ENCODE measurements at regions not wholly inside any gene's neighbourhood (a gene's known extent, or its start where the extent isn't known, plus 50 kb on each side); places are given as distances from the start of the nearest gene placed in this dataset.

GRCh38 chr5:96333391-96333790 lies 99.7 kb downstream of the PCSK1 start:
- no peak overlapping the region for H3K27ac ChIP-seq (ENCODE audit: low read depth, low read length)
- no peak overlapping the region for H2BK5ac ChIP-seq (ENCODE audit: low read depth, low read length)
- H3K4me3 ChIP-seq (ENCODE audit: extremely low read depth in 1 of 4, insufficient read depth in 2 of 4, low read depth in 3 of 4, low read length in 4 of 4) = no peak overlapping the region
- H3K18ac ChIP-seq (ENCODE audit: extremely low read depth, low read length) = no peak overlapping the region
- POLR2A ChIA-PET (ENCODE audit: partially characterized antibody) = no interaction called here
- no peaks in the 10 kb centered on the region; a peak in 1 of 7 replicates for H3K4me1 ChIP-seq (replicated peaks in 1 of 4; ENCODE audit: control insufficient read depth in 3 of 4, insufficient read depth in 4 of 4, low read length in 3 of 4)
- H3K36me3 ChIP-seq (ENCODE audit: control insufficient read depth in 2 of 4, insufficient read depth in 4 of 4, low read length in 3 of 4) = no peaks in the 10 kb centered on the region
- H3K9me3 ChIP-seq (ENCODE audit: insufficient read depth in 2 of 2, low read depth in 1 of 2, low read length in 1 of 2) = no peaks in the 10 kb centered on the region
- no peak overlapping the region for H3K4ac ChIP-seq (replicated peaks; ENCODE audit: insufficient read length, low read depth, low read length)
- no peak overlapping the region for H3K9ac ChIP-seq (replicated peaks in 1 of 4; ENCODE audit: extremely low read depth in 1 of 4, low read depth in 3 of 4, low read length in 3 of 4)
- no peak overlapping the region for H3K23ac ChIP-seq (ENCODE audit: insufficient read length)
- FAIRE-seq = no peak
- no peaks in the 10 kb centered on the region for H4K20me1 ChIP-seq (replicated peaks in 1 of 2; ENCODE audit: control insufficient read depth in 1 of 2, insufficient read depth in 2 of 2, low read length in 2 of 2)
- no peak overlapping the region for H2AK5ac ChIP-seq (ENCODE audit: low read depth, low read length)
- no peaks in the 10 kb centered on the region for H3K79me2 ChIP-seq (ENCODE audit: control insufficient read depth in 1 of 2, insufficient read depth in 2 of 2, low read length in 2 of 2)
- no peak overlapping the region for H2BK120ac ChIP-seq (replicated peaks; ENCODE audit: low read depth, low read length)
- no peaks in the 10 kb centered on the region for H3K79me1 ChIP-seq (ENCODE audit: low read depth, low read length)
- H3K4me2 ChIP-seq (ENCODE audit: insufficient read depth in 1 of 2, low read depth in 2 of 2, low read length in 2 of 2) = no peak overlapping the region
- H4K8ac ChIP-seq (ENCODE audit: extremely low read depth, insufficient read depth, low read length) = no peak overlapping the region
- H3K56ac ChIP-seq (replicated peaks; ENCODE audit: insufficient read length, low read depth, low read length) = no peak overlapping the region
- H3K27me3 ChIP-seq (replicated peaks in 1 of 4; ENCODE audit: control insufficient read depth in 3 of 4, extremely low read depth in 1 of 4, insufficient read depth in 3 of 4, low read length in 3 of 4) = no peaks in the 10 kb centered on the region
- no peak for DNase-seq (ENCODE audit: low read depth in 1 of 2, low spot score in 2 of 2)
- no peak overlapping the region for H4K5ac ChIP-seq (ENCODE audit: insufficient read length, low read depth, low read length)
- 87% methylated on average over 4 of the region's 4 CpGs; no CpG with 5 or more reads in 1 of the 2 experiments for WGBS, 2 experiments (ENCODE audit: extremely low coverage in 1 of 2, insufficient coverage in 1 of 2, insufficient read length in 1 of 2, insufficient replicate concordance in 2 of 2, low coverage in 1 of 2, low lambda C conversion rate in 2 of 2, missing lambda C conversion rate in 1 of 2)
- H2BK12ac ChIP-seq (ENCODE audit: low read depth, low read length) = no peak overlapping the region
- 0 out of 2 replicates have a peak overlapping the region, but pooled peaks have one; percentile 31 for H2AFZ ChIP-seq (ENCODE audit: low read length)
- CTCF ChIA-PET (ENCODE audit: partially characterized antibody) = interaction anchor here (0.6 to 1.4 kb wide), 8 partner anchors 9 to 443 kb away, joined by 3 to 6 read pairs (median 3); no protein-coding TSS in a partner anchor
- H2BK15ac ChIP-seq (ENCODE audit: low read length) = no peak overlapping the region
- H4K91ac ChIP-seq (replicated peaks; ENCODE audit: insufficient read length, low read length) = no peak overlapping the region
- H3K23me2 ChIP-seq (ENCODE audit: low read depth, low read length) = no peaks in the 10 kb centered on the region
- no peak overlapping the region for H2BK20ac ChIP-seq (ENCODE audit: low read length)
- H3K14ac ChIP-seq (ENCODE audit: insufficient read length) = no peak overlapping the region
- TF ChIP-seq JUND (IDR thresholded peaks at IDR 0.05; ENCODE audit: low read length) (no peak), E2F6 (IDR thresholded peaks at IDR 0.05) (no peak), SP4 (IDR thresholded peaks at IDR 0.05; ENCODE audit: low read length) (no peak), CTBP2 (IDR thresholded peaks at IDR 0.05; ENCODE audit: borderline replicate concordance, insufficient read depth, insufficient read length, low read length) (no peak), CHD1 (IDR thresholded peaks at IDR 0.05; ENCODE audit: low read depth, low read length) (no peak), HDAC6 (IDR thresholded peaks at IDR 0.05; ENCODE audit: low read depth, low read length) (no peak), NRF1 (IDR thresholded peaks at IDR 0.05; ENCODE audit: low read depth, low read length) (no peak), EGR1 (IDR thresholded peaks at IDR 0.05; ENCODE audit: borderline replicate concordance, low read depth, low read length) (no peak), POU5F1 (IDR thresholded peaks at IDR 0.05; ENCODE audit: low read depth, low read length) (no peak), SAP30 (IDR thresholded peaks at IDR 0.05; ENCODE audit: insufficient read depth, insufficient replicate concordance, low read length) (no peak), SIRT6 (IDR thresholded peaks at IDR 0.05; ENCODE audit: low read length) (no peak), POLR2AphosphoS5 (IDR thresholded peaks at IDR 0.05; ENCODE audit: low read depth, low read length) (no peak), HDAC2 (IDR thresholded peaks at IDR 0.05; ENCODE audit: borderline replicate concordance in 1 of 2, low read depth in 2 of 2, low read length in 2 of 2) (no peak), EP300 (IDR thresholded peaks at IDR 0.05; ENCODE audit: borderline replicate concordance in 1 of 2, low read depth in 2 of 2, low read length in 2 of 2) (no peak)

Measured in H1 (cell line).